Neural cell (in vitro differentiated cells): ENCODE measurements at regions not wholly inside any gene's neighbourhood (a gene's known extent, or its start where the extent isn't known, plus 50 kb on each side); places are given as distances from the start of the nearest gene placed in this dataset.

ENCODE experiments used
- CTCF ChIP-seq: fragments of 450-650 bp; IDR thresholded peaks from 2 replicates; pipeline ENCODE4 v1.5.1; 2014; ENCODE audit warnings: antibody characterized with exemption, mild to moderate bottlenecking, moderate library complexity; ENCODE audit not compliant: poor library complexity, severe bottlenecking
- REST ChIP-seq: IDR thresholded peaks from 2 replicates; pipeline ENCODE4 v1.6.1; 2012; ENCODE audit warnings: borderline replicate concordance

GRCh38 chr1:74971982-74972381 is 162.2 kb upstream of the LHX8 start:
- no peak for TF ChIP-seq REST
- TF ChIP-seq CTCF, result no peak
